PC-3 (cell line): ENCODE measurements at regions not wholly inside any gene's neighbourhood (a gene's known extent, or its start where the extent isn't known, plus 50 kb on each side); places are given as distances from the start of the nearest gene placed in this dataset.

ENCODE experiments used
- ATAC-seq: fragments of 200-7000 bp; cut with Tn5 transposase; 2 replicates; pipeline ENCODE4 v1.9.1; 2020; ENCODE audit warnings: mild to moderate bottlenecking, moderate library complexity
- BruUV-seq: library from RNA; stranded (reverse); fragments of 400-500 nt; replicated peaks from 2 replicates; lab custom pipeline; 2021; lab: Mats Ljungman, UMichigan
- CTCF ChIA-PET: fragments of 300-600 bp; sonication (Branson Sonifier 250); formaldehyde crosslinking; loops from one replicate; lab custom pipeline; 2022; ENCODE audit warnings: antibody characterized with exemption; lab: Charles Lee
- POLR2A ChIA-PET: fragments of 300-600 bp; sonication (Branson Sonifier 250); formaldehyde crosslinking; loops from one replicate; lab custom pipeline; 2022; ENCODE audit warnings: antibody characterized with exemption; ENCODE audit not compliant: unreplicated experiment; lab: Charles Lee
- DNase-seq: peaks from one replicate; pipeline ENCODE4 v3.0.0-alpha.2; 2015
- H2AFZ ChIP-seq: fragments of 300-600 bp; sonication (generic); 2 replicates; pipeline ENCODE4 v1.6.0; 2016; ENCODE audit warnings: antibody characterized with exemption, low read length
- H3F3A ChIP-seq: fragments of 300-600 bp; sonication (generic); one replicate; pipeline ENCODE4 v1.6.0; 2017; ENCODE audit warnings: antibody characterized with exemption, low read length, control low read depth, mild to moderate bottlenecking; ENCODE audit not compliant: unreplicated experiment
- H3K27ac ChIP-seq: fragments of 300-600 bp; sonication (generic); 2 replicates; pipeline ENCODE4 v1.5.1; 2016; ENCODE audit warnings: mild to moderate bottlenecking, low read length
- H3K27me3 ChIP-seq: fragments of 300-600 bp; sonication (generic); 2 replicates; pipeline ENCODE4 v1.6.1; 2016; ENCODE audit warnings: low read length, mixed read lengths
- H3K36me3 ChIP-seq: fragments of 300-600 bp; sonication (generic); 2 replicates; pipeline ENCODE4 v1.6.1; 2016; ENCODE audit warnings: low read depth, mixed run types, low read length, mixed read lengths
- H3K4me1 ChIP-seq: fragments of 300-600 bp; sonication (generic); 2 replicates; pipeline ENCODE4 v1.5.1; 2016; ENCODE audit warnings: low read length; ENCODE audit not compliant: insufficient read depth
- H3K4me2 ChIP-seq: fragments of 300-600 bp; sonication (generic); 2 replicates; pipeline ENCODE4 v1.6.0; 2016; ENCODE audit warnings: low read length
- H3K4me3 ChIP-seq: fragments of 300-600 bp; sonication (generic); 2 replicates; pipeline ENCODE4 v1.5.1; 2016; ENCODE audit warnings: mild to moderate bottlenecking, low read length, mixed read lengths
- H3K79me2 ChIP-seq: fragments of 300-600 bp; sonication (generic); 2 replicates; pipeline ENCODE4 v1.6.1; 2017; ENCODE audit warnings: low read length, mixed read lengths
- H3K9ac ChIP-seq: fragments of 300-600 bp; sonication (generic); 2 replicates; pipeline ENCODE4 v1.6.0; 2016; ENCODE audit warnings: mild to moderate bottlenecking, low read length
- H3K9me2 ChIP-seq: fragments of 300-600 bp; sonication (generic); replicated peaks from 2 replicates; pipeline ENCODE4 v1.6.1; 2016; ENCODE audit warnings: mixed run types, low read length, mixed read lengths
- H3K9me3 ChIP-seq: fragments of 300-600 bp; sonication (generic); 2 replicates; pipeline ENCODE4 v1.6.1; 2016; ENCODE audit warnings: low read length, mixed read lengths
- H4K20me1 ChIP-seq: fragments of 300-600 bp; sonication (generic); 2 replicates; pipeline ENCODE4 v1.6.1; 2016; ENCODE audit warnings: low read length, mixed read lengths
- CTCF ChIP-seq: fragments of 300-600 bp; sonication (generic); conservative IDR thresholded peaks from 2 replicates; pipeline ENCODE4 v1.5.1; 2017; ENCODE audit warnings: antibody characterized with exemption, low read depth, mild to moderate bottlenecking, low read length
- EZH2 ChIP-seq: fragments of 300-600 bp; sonication (generic); IDR thresholded peaks from one replicate; pipeline ENCODE4 v1.6.1; 2017; ENCODE audit warnings: antibody characterized with exemption, mild to moderate bottlenecking, low read length; ENCODE audit not compliant: unreplicated experiment
- EZH2phosphoT487 ChIP-seq: fragments of 300-600 bp; sonication (generic); IDR thresholded peaks from 2 replicates; pipeline ENCODE4 v1.6.1; 2018; ENCODE audit warnings: mild to moderate bottlenecking, antibody characterized with exemption, low read length, borderline replicate concordance
- intact Hi-C: fragments of 100-400 bp; cut with micrococcal nuclease; formaldehyde crosslinking; loops from 2 replicates; pipeline ENCODE4 v1.9.0; 2023

GRCh38 chr18:10264260-10264659 lies 190.2 kb upstream of the APCDD1 start:
- Histone ChIP-seq H3K9me2 (no peaks in the 10 kb centered on the region), H3K79me2 (no peaks in the 10 kb centered on the region), H3K36me3 (no peaks in the 10 kb centered on the region), H3K4me3 (no peak overlapping the region), H3K27ac (no peak overlapping the region), H2AFZ (no peak overlapping the region), H3K9ac (no peak overlapping the region), H3K4me1 (no peaks in the 10 kb centered on the region), H3K4me2 (no peak overlapping the region), H3K27me3 (peaks cover 52% of the 10 kb centered on the region), H4K20me1 (no peaks in the 10 kb centered on the region), H3F3A (no peaks in the 10 kb centered on the region), H3K9me3 (no peaks in the 10 kb centered on the region)
- POLR2A ChIA-PET = no interaction called here
- ATAC-seq (no peak), DNase-seq (no peak)
- intact Hi-C loops = no loop called here
- no TSS peak for BruUV-seq
- CTCF ChIA-PET = no interaction called here
- TF ChIP-seq EZH2 (no peak), CTCF (no peak), EZH2phosphoT487 (no peak)

- TF ChIP-seq EZH2phosphoT487 = no peak
- H3K4me3 ChIP-seq = no peak overlapping the region
- POLR2A ChIA-PET = no interaction called here
- H3K4me2 ChIP-seq = no peak overlapping the region
- BruUV-seq = no TSS peak
- intact Hi-C loops = no loop called here
- no peak for ATAC-seq
- no peak for DNase-seq
- H3K79me2 ChIP-seq = no peaks in the 10 kb centered on the region
- H2AFZ ChIP-seq = no peak overlapping the region
- H3K9me2 ChIP-seq = no peaks in the 10 kb centered on the region
- no peaks in the 10 kb centered on the region for H3F3A ChIP-seq
- H3K9me3 ChIP-seq = no peaks in the 10 kb centered on the region
- H3K9ac ChIP-seq = no peak overlapping the region
- H3K4me1 ChIP-seq = no peaks in the 10 kb centered on the region
- CTCF ChIA-PET = interaction anchor here (0.7 kb wide), 1 partner anchor 267 kb away, joined by 3 read pairs; no protein-coding TSS in a partner anchor
- no peaks in the 10 kb centered on the region for H4K20me1 ChIP-seq
- H3K27ac ChIP-seq = no peak overlapping the region
- no peaks in the 10 kb centered on the region for H3K36me3 ChIP-seq
- peaks cover 59% of the 10 kb centered on the region for H3K27me3 ChIP-seq
Measured at GRCh38 chr18:10265560-10266333, 188.7 kb upstream of the APCDD1 start.

- BruUV-seq = no TSS peak
- H4K20me1 ChIP-seq = no peaks in the 10 kb centered on the region
- H3K9ac ChIP-seq = no peak overlapping the region
- DNase-seq (no peak), ATAC-seq (no peak)
- H3K4me3 ChIP-seq = no peak overlapping the region
- no peaks in the 10 kb centered on the region for H3K9me2 ChIP-seq
- no peak overlapping the region for H2AFZ ChIP-seq
- no peaks in the 10 kb centered on the region for H3K9me3 ChIP-seq
- intact Hi-C loops = no loop called here
- no peaks in the 10 kb centered on the region for H3F3A ChIP-seq
- ChIA-PET POLR2A (no interaction called here), CTCF (interaction anchor here (0.7 kb wide), 1 partner anchor 267 kb away, joined by 3 read pairs; no protein-coding TSS in a partner anchor)
- no peaks in the 10 kb centered on the region for H3K4me1 ChIP-seq
- H3K27me3 ChIP-seq = peaks cover 59% of the 10 kb centered on the region
- H3K27ac ChIP-seq = no peak overlapping the region
- TF ChIP-seq EZH2 = no peak
- TF ChIP-seq EZH2phosphoT487 = no peak
- TF ChIP-seq CTCF = no peak
- no peaks in the 10 kb centered on the region for H3K36me3 ChIP-seq
- no peaks in the 10 kb centered on the region for H3K79me2 ChIP-seq
- no peak overlapping the region for H3K4me2 ChIP-seq
Measured at GRCh38 chr18:10266334-10266590, 188.2 kb upstream of the APCDD1 start.
